ENCODE measurements at regions not wholly inside any gene's neighbourhood (a gene's known extent, or its start where the extent isn't known, plus 50 kb on each side); places are given as distances from the start of the nearest gene placed in this dataset.

DNA sequence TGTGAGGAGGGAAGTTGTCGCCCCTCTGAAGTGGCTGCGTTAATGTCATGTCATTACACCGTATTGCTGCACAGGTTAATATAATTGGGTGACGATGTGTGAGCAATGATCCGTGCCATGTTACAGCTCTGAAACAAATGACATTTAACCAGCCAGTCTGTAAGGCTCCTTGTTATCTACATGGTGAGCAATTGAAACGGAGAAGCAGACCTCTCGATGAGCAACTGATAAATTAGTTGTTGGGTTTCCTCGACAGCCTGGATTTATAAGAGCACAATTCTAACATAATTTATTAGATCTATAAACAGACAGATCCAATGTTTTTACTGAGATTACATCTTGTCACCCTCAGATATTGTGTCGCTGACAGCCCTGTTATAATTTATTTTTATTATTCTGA lies 49.9 kb upstream of the MAFB start:
- DNase-seq (ENCODE audit: low spot score): no peak

DNA sequence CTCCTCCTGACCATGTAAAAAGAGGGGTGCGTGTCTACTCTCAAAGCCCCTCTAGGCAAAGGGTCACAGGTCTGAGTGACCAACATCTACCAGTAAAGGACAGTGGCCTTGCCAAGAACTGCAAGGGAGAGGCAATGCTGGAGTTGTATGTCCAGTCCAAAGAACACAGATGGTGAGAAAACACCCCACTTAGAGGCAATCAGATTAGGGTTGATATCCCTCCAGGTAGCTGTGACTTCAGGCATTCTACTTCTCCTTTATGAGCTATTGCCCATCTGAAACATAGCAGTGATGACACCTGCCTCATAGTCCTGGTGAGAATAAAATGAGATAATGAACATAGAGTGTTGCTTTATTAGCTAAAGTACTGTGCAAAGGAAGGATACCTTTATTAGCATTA lies 50.8 kb upstream of the MAFB start:
- DNase-seq (ENCODE audit: low spot score): no peak

DNA sequence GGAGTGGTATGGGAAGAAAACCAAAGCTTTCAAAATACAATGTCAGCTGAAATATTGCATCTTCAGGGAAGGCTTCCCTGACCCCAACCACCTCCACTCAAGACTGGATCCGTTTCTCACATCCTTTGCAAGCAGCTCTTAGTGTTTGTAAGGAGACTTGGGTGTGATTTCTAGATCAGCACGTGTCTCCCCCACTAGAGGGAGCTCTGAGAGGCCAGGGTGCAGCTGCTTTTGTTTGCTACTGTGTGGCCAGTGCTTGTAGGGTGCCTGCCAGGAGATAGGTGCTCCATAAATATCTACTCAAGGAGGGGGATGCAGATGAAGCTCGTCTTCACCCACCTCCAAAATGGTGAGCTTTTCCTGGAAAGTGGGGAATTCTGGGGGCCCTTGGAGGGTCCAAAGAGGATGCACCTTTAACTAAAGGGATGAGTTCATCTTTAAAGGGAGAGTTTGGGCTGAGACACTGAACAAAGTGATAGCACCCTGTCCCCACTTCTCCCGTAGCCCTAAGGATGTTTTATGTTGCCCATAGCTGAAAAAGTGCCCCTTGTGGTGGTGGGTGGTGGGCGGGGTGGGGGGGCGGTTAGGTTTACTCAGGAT lies 52.6 kb upstream of the MAFB start:
- peak; percentile 59 for DNase-seq (ENCODE audit: low spot score)

DNA sequence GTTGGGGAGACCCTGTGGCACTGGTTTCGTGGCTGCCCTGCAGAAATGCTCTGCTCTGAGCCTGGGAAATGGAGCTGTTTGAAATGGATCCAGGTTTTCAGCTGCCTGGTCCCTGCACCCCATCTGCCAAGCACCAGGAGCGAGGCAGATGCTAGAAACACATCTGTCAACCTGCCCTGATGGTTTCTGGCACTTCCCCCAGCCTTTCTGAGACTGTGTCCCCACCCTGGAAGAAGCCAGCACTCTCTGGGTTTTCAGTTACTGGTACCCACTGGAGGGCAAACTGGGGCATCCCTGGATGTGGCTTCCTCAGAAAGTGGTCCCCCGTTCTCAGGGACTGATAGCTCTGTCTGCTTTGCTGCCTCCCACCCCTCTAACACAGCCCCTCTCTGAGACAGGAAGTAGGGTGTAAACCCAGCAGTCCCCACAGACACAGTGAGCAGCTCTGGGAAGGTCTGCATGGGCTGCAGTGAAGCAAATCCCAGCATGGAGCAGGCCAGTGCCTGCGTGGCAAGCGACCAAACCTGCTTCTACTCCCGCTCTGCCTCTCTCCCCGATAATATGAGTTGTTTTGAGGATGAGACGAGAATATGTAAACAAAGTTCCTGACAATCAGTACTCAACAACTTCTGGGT lies 54.2 kb upstream of the MAFB start:
- no peak for DNase-seq (ENCODE audit: low spot score)

DNA sequence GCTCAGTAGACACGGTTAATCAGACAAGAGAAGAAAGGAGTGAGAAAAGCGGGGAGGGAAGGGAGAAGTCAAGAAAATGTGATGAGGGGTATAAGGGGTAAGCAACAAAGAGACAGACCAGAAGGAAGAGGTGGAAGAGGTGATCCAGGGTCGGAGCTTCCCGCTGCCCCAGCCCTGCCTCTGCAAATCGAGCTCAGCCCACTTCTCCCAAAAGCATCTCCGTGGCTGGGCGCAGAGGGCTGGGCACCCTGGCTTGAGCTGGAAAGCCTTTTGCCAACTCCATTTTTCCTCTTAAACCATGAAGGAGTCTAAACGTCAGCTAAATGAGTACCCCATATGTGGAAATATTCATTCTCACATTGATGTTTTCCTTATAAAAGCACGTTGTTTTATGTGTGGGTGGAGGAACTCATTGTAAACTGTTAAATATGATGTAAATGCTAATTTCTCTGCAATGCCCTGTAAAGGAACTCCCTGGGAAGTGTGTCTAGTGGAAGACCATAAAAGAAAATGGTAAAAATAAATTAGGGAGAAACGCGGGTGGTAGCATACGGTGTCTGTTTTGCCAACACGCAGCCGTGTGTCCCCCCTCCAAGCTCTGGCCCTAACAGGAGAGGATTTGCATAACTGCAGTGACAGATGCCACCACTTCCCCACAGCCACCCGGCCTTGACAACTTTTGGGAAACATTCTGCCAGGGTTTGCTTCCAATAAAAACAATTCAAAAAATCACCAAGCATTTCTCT lies 55.2 kb upstream of the MAFB start:
- no peak for DNase-seq (ENCODE audit: low spot score)

DNA sequence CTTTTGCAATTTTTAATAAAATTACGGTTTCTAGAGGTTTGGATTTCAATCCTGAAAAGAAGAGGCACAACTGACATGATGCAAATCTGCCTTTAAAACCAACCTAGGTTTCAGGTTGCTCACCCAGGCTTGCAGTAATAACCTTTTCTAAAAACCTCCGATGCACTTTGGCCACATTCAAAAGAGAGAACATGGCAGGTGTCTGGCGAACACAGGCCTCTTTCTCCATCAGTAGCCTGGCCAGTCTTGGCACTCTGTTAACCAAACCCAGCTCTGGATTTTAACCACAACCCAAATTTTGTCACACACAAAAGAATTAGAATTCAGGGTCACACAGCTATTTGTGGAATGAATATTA lies 55.8 kb upstream of the MAFB start:
- DNase-seq (ENCODE audit: low spot score): no peak

DNA sequence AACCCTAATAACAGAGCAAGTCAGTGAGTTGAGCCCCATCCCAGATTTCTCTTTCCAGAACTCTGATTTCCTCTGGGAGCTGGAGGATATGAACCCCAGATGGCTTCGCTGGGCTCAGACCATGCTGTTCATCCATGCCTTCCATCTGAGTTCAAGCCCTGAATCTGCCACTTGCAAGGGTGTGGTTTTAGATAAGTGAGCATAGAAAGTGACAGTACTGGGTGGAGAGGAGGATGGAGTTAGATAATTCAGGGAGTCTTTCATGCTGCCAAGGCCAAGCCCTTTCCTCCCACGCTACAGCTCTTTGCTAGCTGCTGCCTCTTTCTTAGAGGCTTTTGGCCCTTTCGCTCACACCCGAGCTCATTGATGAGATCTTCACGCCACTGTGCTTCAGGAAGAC lies 57.2 kb upstream of the MAFB start:
- no peak for DNase-seq (ENCODE audit: low spot score)

DNA sequence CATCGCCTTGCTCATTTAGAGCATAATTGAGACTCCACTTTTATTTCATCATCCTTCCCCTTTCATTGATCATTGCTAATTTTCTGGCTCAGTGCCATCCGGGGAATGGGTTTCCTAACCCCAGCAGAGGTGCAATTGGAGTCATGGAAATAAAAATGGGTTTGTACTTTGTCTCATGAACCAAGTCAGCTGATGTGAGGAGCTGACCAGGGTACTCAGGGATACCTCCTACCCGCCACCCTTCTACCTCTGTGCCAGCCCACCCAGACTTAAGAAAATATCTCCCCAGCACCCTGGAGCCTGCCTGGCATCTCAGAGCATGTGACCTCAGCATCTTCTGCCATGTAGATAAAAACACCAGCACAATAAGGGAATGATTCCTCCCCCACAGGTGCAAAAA lies 59.1 kb upstream of the MAFB start:
- DNase-seq (ENCODE audit: low spot score): no peak

DNA sequence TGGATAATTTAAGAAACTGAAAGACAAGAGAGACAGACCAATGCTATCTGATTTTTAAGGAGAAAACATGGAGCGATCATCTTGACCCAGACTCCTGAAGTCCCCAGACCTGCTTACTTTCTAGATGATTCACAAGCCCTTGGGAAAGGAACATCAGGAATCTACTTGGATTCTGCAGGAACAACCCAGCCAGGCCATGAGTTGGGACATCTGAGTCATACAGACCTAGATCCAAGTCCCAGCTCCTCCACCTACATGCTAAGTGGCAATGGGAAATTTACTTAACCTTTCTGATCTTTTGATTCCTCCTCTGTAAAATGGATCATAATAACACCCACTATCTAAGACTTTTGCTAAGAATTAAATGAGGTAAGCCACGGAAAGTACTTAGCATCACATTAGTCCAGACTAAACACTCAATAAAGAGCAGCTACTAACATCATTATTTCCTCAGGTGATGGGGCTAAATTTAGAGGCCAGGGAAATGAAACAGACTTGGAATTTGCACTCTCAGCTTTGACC lies 61.0 kb upstream of the MAFB start:
- no peak for DNase-seq (ENCODE audit: low spot score)

DNA sequence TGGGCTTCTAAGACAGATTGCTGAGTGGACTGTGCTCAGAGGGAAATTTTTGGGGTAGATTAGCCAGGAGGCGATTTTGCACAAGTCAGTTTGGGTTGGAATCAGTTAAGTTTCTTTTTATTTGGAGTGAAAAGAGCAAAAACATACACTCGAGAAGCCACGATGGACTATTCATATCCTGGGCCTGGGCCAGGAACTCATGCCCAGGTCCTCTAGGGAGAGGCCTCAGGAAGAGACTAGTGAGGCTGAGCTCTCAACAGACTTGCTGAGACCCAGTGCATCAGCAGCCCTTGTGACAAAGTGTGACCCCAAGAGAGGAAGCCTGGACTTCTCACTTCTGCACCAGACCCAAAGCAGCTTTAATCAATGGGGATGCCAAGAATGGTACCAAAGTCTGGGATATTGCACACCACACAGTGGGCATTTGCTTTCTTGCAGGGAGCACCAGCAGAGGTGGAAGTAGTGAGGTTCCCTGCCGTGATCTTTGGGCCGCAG lies 61.6 kb upstream of the MAFB start:
- DNase-seq (ENCODE audit: low spot score): no peak

DNA sequence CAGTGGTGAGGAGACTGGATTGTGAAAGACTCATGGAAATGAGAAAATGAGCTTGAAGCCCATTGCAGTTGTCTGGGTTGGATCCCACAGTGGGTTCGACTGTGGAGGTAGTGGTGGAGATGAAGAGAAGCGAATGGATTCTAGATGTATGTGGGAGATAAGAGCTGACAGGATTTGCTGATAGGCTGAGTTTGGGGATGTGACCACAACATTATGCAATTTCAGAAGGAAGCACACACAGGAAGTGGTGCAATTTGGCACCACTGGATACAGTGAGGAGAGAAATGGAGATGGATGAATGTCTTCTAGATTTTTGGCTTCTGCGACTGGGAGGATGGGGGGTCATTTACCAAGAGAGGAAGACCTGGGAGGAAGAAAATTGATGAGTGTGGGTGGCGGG lies 64.4 kb upstream of the MAFB start:
- DNase-seq (ENCODE audit: low spot score): no peak

DNA sequence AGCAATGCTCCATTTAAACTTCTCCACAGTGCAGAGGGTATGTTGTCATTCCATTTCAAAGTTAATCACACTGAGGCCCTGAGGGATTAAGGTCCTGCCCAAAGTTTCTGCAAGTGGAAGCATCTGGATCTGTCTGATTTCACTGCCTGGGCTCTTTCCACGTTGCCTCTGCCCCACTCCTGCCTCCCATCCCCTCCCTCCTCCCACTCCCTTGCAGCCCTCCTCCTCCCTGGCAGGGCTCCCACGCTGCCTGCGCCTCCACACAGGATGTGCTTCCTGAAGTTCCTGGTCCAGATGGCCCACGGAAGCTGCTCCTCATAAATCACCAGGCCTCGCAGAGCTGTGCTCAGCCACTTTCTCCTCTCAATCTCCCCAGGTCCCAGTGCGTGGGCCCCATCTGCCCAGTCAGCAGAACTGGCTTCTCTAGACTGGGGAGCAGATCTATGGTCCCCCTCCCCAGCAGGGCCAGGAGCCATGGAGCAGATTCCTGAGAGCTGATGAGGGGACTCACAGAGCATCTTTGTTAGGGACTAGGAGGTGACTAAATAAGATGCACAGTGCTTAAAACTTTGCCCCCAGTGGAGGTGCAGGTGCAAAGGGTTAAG lies 65.4 kb upstream of the MAFB start:
- DNase-seq (ENCODE audit: low spot score): no peak

DNA sequence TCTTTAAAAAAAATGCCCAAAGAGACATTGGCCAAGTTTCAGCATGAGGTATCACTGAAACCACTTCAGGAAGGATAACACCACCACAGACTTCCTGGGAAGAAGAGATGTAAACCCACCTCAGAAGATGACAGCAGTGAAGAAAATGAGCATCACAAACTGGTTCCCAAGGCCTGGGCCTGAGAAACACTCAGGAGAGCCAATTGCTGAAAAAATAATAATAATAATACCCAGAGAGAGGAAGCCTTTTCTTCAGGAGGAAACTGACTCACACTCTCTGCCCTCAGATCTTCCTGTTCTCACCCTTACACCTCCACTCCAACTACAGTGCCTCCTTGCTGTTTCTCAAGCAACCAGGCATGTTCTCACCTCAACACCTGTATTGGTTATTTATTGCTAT lies 68.1 kb upstream of the MAFB start:
- no peak for DNase-seq (ENCODE audit: low spot score)

DNA sequence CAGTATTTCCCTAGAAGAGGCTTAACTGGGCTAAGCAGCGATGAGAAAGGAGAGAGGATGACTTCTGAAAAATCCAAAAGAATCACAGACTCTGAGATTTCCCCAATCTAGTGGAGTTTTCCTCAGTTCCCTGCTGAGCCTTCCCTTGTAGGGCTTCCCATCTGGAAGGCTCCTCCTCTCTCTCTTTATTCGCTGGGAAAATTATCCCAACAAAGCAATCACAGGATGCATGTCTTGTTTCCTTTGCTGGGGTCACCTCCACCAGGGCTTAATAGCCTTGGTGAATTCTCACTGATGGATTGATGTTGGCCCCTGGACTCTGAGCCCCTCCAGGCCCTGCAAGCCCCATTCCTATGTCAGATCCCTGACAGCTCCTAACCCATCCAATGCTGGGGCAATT lies 69.8 kb upstream of the MAFB start:
- DNase-seq (ENCODE audit: low spot score): no peak

DNA sequence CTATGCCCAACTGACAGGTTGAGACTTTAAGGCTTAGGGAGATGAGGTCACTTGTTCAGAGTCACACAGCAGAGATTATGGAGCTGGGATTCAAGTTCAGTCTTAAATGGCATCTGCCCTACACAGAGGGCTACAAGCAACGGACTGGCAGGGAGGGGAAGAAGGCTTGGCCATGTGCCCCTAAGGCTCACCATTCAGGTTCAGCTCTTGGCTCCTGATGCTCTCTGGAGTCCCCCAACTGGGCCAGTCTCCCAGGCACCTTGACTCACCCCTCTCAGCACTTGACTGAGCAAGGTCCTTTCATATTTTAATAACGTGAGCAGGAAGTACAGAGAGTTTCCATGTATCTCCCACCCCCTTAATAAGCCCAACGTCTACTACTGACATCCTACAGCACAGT lies 71.4 kb upstream of the MAFB start:
- no peak for DNase-seq (ENCODE audit: low spot score)

DNA sequence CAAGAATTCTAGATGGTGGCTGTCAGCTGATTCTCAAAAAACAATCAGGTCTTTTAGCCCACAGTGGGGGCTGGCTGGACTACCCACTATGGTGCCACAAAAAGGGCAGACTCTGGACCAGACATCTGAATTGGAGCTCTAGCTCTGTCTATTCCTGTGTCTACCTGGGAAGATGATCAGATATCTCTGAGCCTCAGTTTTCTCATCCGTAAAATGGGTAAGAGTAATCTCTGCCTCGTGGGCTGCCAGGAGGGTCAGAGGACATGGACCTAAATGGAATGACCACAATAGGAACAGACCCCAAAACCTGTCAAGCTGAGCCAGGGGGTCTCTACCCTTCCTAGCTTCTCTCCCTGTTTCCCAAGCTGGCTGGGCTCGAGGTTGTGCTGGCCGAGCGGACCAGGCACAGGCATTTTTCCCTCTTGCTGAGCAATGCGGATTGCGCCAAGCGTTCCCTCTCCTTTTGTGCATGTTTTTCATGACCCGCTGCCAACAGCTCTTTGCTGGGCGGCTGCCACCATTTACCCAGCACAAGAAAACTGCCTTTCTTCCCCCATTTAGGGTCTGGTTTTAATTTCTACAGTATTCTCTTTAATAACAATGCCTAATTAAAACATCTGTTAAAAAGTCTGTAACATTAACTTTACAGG lies 74.7 kb upstream of the MAFB start:
- DNase-seq (ENCODE audit: low spot score): no peak

DNA sequence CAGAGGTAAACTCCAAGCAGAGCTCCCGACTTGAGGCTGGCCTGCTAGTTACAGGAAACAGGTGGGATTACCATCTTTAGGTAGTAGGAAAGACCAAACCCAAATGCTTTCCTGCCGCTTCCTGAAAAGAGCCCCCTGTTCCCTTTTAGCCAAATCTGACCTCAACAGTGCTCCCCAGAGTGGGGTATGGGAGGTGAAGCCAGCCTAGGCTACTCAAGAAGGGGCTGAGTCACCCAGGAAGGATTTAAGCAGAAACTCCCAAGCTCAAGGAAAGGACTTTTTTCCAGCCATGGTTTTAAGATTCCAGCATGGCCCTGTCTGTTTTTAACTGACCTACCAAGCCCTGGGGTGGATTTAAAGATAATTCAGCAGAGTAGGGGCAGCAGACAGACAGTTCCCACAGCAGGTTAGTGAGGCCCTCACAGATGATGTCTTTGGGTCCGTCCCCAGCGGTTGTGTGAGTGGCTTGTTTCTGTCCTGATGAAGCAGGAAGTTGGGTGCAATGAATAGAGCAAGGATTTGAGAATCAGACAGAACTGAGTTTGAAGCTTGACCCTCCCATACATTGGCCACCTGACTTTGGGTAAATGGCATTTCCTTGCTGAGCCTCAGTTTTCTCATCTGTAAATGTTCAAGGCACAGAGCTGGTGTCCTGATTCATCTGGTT lies 76.9 kb upstream of the MAFB start:
- DNase-seq (ENCODE audit: low spot score): no peak

DNA sequence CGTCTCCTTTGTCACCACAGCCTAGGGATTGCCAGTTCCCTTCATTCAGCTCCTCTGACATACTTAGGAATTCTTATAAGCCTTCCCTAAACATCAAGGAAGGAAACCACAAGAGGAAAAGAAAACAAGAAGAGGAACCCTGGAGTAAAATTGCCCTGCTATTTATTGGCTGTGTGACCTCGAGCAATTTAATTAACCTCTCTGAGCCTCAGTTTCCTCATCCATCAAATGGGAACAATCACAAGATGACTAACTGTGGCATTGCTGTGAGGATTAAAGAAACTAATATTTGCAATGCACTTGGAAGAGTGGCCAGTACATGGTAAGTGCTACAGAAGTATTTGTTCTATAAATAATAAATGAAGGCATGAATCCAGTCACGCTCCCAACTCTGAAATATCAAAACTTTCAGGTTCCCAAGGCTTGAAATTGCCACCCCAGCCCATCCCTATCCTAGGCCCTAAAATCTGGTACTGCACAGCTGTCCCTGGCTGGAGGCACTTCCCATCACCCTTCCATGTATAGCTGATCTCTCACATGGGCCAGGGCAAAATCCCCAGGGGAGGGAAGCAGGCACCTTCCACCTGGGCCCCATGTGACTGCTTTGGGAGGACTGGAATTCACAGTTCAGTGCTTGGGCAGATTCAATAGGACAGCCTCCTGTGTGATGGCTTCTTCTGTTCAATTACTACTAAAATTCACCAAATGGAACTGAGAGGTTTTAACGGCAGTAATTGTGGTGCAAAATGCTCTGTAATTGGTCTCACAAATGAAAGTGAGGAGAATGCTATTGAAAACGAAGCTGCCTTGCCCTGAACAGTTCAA lies 78.0 kb upstream of the MAFB start:
- DNase-seq (ENCODE audit: low spot score): no peak

DNA sequence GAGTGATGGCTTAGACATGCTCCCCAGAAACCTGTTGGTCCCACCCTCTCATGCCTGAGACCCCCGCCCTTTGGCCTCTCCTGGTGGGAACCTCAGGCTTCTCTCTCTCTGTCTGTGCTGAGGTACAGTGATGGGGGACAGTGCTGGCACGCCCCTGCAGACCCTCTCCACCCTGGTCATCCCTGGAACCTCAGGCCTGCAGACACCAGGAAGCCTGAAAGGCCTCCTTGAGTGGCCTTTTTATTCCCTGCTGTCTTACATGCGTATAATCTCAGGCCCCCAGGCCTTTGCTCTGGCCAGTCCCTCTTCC lies 78.5 kb upstream of the MAFB start:
- DNase-seq (ENCODE audit: low spot score): no peak

DNA sequence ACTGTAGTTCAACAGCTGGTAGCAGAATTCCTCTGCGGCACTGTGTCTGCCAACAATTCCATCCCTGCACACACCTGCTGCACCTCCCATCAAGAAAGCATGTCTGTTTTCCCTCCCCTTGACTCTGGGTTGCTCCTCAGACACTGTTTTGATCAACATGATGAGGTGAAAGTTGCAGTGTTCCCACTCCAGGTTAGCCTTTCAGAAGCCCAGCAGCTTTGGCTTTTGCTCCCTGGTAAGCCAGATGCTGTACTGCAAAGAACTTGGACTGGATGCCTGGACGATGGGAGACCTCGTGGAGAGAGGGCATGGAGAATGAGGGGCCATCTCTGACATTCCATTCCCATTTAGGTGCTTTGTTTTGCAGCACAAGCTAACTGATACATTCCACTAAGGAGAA lies 79.1 kb upstream of the MAFB start:
- no peak for DNase-seq (ENCODE audit: low spot score)

DNA sequence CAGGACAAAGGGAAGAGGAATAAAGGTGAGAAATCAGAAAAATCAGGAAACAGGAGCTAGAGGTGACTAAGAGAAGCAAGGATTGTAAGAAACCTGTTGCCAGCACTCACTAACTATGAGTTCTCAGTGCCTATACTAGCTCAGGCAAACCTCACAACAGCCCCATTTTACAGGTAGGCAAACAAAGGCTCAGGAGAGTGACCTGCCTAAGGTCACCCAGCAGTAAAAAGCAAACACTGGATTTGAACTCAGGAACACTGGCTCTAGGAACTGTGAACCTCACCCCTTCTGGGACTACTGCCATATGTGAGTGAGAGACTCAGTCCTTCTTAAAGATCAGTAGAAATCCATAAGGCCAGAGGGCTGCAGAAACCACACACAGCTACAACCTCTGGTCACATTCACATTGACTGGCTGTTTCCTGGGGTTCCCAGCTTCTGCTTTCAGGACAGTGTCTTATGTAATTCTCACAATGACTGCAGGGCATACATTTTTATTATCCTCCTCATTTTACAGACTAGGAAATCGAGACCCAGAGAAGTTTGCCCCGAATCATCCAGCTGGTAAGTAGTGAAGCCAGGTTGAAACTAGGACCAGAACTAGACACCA lies 80.7 kb upstream of the MAFB start:
- DNase-seq (ENCODE audit: low spot score): no peak
